ENCODE measurements at regions not wholly inside any gene's neighbourhood (a gene's known extent, or its start where the extent isn't known, plus 50 kb on each side); places are given as distances from the start of the nearest gene placed in this dataset.
"Not testable (repeated sequence)": the region's sequence is repeated elsewhere in the genome, so short reads cannot be mapped to it uniquely, and the experiment has no call there.

GRCh38 chr6:106744781-106745180 is 115.4 kb downstream of the QRSL1 start:
- Histone ChIP-seq H3K9me3 (ENCODE audit: control insufficient read depth in 1 of 2, low read length in 2 of 2) (no peaks in the 10 kb centered on the region), H3K9ac (ENCODE audit: low read depth in 1 of 2, low read length in 2 of 2) (no peak overlapping the region), H3K36me3 (ENCODE audit: control insufficient read depth in 1 of 2, insufficient read depth in 2 of 2, low read length in 2 of 2) (no peaks in the 10 kb centered on the region), H3K27ac (ENCODE audit: low read depth, low read length) (no peak overlapping the region), H3K27me3 (ENCODE audit: control insufficient read depth in 1 of 2, insufficient read depth in 2 of 2, low read length in 2 of 2) (no peaks in the 10 kb centered on the region), H3K4me1 (ENCODE audit: control insufficient read depth in 1 of 2, insufficient read depth in 2 of 2, low read length in 2 of 2) (peaks cover 0 to 8% of the 10 kb centered on the region in 2 donors), H3K4me3 (ENCODE audit: low read depth in 1 of 2, low read length in 2 of 2) (no peak overlapping the region)

GRCh38 chr6:106744029-106744428 is 114.7 kb downstream of the QRSL1 start:
- H3K4me3 ChIP-seq (ENCODE audit: low read depth in 1 of 2, low read length in 2 of 2); H3K36me3 ChIP-seq (ENCODE audit: control insufficient read depth in 1 of 2, insufficient read depth in 2 of 2, low read length in 2 of 2); H3K9me3 ChIP-seq (ENCODE audit: control insufficient read depth in 1 of 2, low read length in 2 of 2); H3K4me1 ChIP-seq (ENCODE audit: control insufficient read depth in 1 of 2, insufficient read depth in 2 of 2, low read length in 2 of 2); H3K9ac ChIP-seq (ENCODE audit: low read depth in 1 of 2, low read length in 2 of 2); H3K27ac ChIP-seq (ENCODE audit: low read depth, low read length); H3K27me3 ChIP-seq (ENCODE audit: control insufficient read depth in 1 of 2, insufficient read depth in 2 of 2, low read length in 2 of 2): not testable (repeated sequence)

GRCh38 chr6:106743612-106744011 is 114.2 kb downstream of the QRSL1 start:
- H3K27ac ChIP-seq (ENCODE audit: low read depth, low read length): no peak overlapping the region
- H3K9me3 ChIP-seq (ENCODE audit: control insufficient read depth in 1 of 2, low read length in 2 of 2): no peaks in the 10 kb centered on the region
- peaks cover 0 to 8% of the 10 kb centered on the region in 2 donors for H3K4me1 ChIP-seq (ENCODE audit: control insufficient read depth in 1 of 2, insufficient read depth in 2 of 2, low read length in 2 of 2)
- H3K4me3 ChIP-seq (ENCODE audit: low read depth in 1 of 2, low read length in 2 of 2): no peak overlapping the region
- no peaks in the 10 kb centered on the region for H3K27me3 ChIP-seq (ENCODE audit: control insufficient read depth in 1 of 2, insufficient read depth in 2 of 2, low read length in 2 of 2)
- H3K9ac ChIP-seq (ENCODE audit: low read depth in 1 of 2, low read length in 2 of 2): no peak overlapping the region
- H3K36me3 ChIP-seq (ENCODE audit: control insufficient read depth in 1 of 2, insufficient read depth in 2 of 2, low read length in 2 of 2): no peaks in the 10 kb centered on the region

GRCh38 chr6:106740287-106740686 is 110.9 kb downstream of the QRSL1 start:
- H3K27ac ChIP-seq (ENCODE audit: low read depth, low read length): no peak overlapping the region
- H3K36me3 ChIP-seq (ENCODE audit: control insufficient read depth in 1 of 2, insufficient read depth in 2 of 2, low read length in 2 of 2): no peaks in the 10 kb centered on the region
- H3K9me3 ChIP-seq (ENCODE audit: control insufficient read depth in 1 of 2, low read length in 2 of 2): peaks cover 0 to 5% of the 10 kb centered on the region in 2 donors
- no peak overlapping the region for H3K9ac ChIP-seq (ENCODE audit: low read depth in 1 of 2, low read length in 2 of 2)
- H3K4me1 ChIP-seq (ENCODE audit: control insufficient read depth in 1 of 2, insufficient read depth in 2 of 2, low read length in 2 of 2): no peaks in the 10 kb centered on the region
- H3K4me3 ChIP-seq (ENCODE audit: low read depth in 1 of 2, low read length in 2 of 2): no peak overlapping the region
- H3K27me3 ChIP-seq (ENCODE audit: control insufficient read depth in 1 of 2, insufficient read depth in 2 of 2, low read length in 2 of 2): no peaks in the 10 kb centered on the region

GRCh38 chr6:106739387-106739786 is 110.0 kb downstream of the QRSL1 start:
- Histone ChIP-seq H3K36me3 (ENCODE audit: control insufficient read depth in 1 of 2, insufficient read depth in 2 of 2, low read length in 2 of 2) (no peaks in the 10 kb centered on the region), H3K9me3 (ENCODE audit: control insufficient read depth in 1 of 2, low read length in 2 of 2) (peaks cover 0 to 5% of the 10 kb centered on the region in 2 donors), H3K4me3 (ENCODE audit: low read depth in 1 of 2, low read length in 2 of 2) (no peak overlapping the region), H3K27me3 (ENCODE audit: control insufficient read depth in 1 of 2, insufficient read depth in 2 of 2, low read length in 2 of 2) (no peaks in the 10 kb centered on the region), H3K4me1 (ENCODE audit: control insufficient read depth in 1 of 2, insufficient read depth in 2 of 2, low read length in 2 of 2) (no peaks in the 10 kb centered on the region), H3K27ac (ENCODE audit: low read depth, low read length) (no peak overlapping the region), H3K9ac (ENCODE audit: low read depth in 1 of 2, low read length in 2 of 2) (no peak overlapping the region)

GRCh38 chr6:106736502-106736901 is 107.1 kb downstream of the QRSL1 start:
- no peak overlapping the region for H3K4me3 ChIP-seq (ENCODE audit: low read depth in 1 of 2, low read length in 2 of 2)
- H3K27ac ChIP-seq (ENCODE audit: low read depth, low read length): no peak overlapping the region
- H3K9me3 ChIP-seq (ENCODE audit: control insufficient read depth in 1 of 2, low read length in 2 of 2): peaks cover 0 to 5% of the 10 kb centered on the region in 2 donors
- no peaks in the 10 kb centered on the region for H3K36me3 ChIP-seq (ENCODE audit: control insufficient read depth in 1 of 2, insufficient read depth in 2 of 2, low read length in 2 of 2)
- H3K9ac ChIP-seq (ENCODE audit: low read depth in 1 of 2, low read length in 2 of 2): no peak overlapping the region
- H3K27me3 ChIP-seq (ENCODE audit: control insufficient read depth in 1 of 2, insufficient read depth in 2 of 2, low read length in 2 of 2): no peaks in the 10 kb centered on the region
- H3K4me1 ChIP-seq (ENCODE audit: control insufficient read depth in 1 of 2, insufficient read depth in 2 of 2, low read length in 2 of 2): peaks cover 5 to 12% of the 10 kb centered on the region in 2 donors

GRCh38 chr6:106735828-106736227 is 106.5 kb downstream of the QRSL1 start:
- Histone ChIP-seq H3K4me1 (ENCODE audit: control insufficient read depth in 1 of 2, insufficient read depth in 2 of 2, low read length in 2 of 2) (peaks cover 10 to 18% of the 10 kb centered on the region in 2 donors), H3K27ac (ENCODE audit: low read depth, low read length) (no peak overlapping the region), H3K27me3 (ENCODE audit: control insufficient read depth in 1 of 2, insufficient read depth in 2 of 2, low read length in 2 of 2) (no peaks in the 10 kb centered on the region), H3K36me3 (ENCODE audit: control insufficient read depth in 1 of 2, insufficient read depth in 2 of 2, low read length in 2 of 2) (no peaks in the 10 kb centered on the region), H3K9ac (ENCODE audit: low read depth in 1 of 2, low read length in 2 of 2) (no peak overlapping the region), H3K9me3 (ENCODE audit: control insufficient read depth in 1 of 2, low read length in 2 of 2) (peaks cover 0 to 5% of the 10 kb centered on the region in 2 donors), H3K4me3 (ENCODE audit: low read depth in 1 of 2, low read length in 2 of 2) (no peak overlapping the region)

GRCh38 chr6:106735136-106735633 is 105.8 kb downstream of the QRSL1 start:
- Histone ChIP-seq H3K9me3 (ENCODE audit: control insufficient read depth in 1 of 2, low read length in 2 of 2) (peaks cover 0 to 5% of the 10 kb centered on the region in 2 donors), H3K27me3 (ENCODE audit: control insufficient read depth in 1 of 2, insufficient read depth in 2 of 2, low read length in 2 of 2) (no peaks in the 10 kb centered on the region), H3K27ac (ENCODE audit: low read depth, low read length) (no peak overlapping the region), H3K4me3 (ENCODE audit: low read depth in 1 of 2, low read length in 2 of 2) (no peak overlapping the region), H3K4me1 (ENCODE audit: control insufficient read depth in 1 of 2, insufficient read depth in 2 of 2, low read length in 2 of 2) (peaks cover 15 to 24% of the 10 kb centered on the region in 2 donors), H3K9ac (ENCODE audit: low read depth in 1 of 2, low read length in 2 of 2) (no peak overlapping the region), H3K36me3 (ENCODE audit: control insufficient read depth in 1 of 2, insufficient read depth in 2 of 2, low read length in 2 of 2) (no peaks in the 10 kb centered on the region)

- no peak overlapping the region for H3K4me3 ChIP-seq (ENCODE audit: low read depth in 1 of 2, low read length in 2 of 2)
- no peaks in the 10 kb centered on the region for H3K36me3 ChIP-seq (ENCODE audit: control insufficient read depth in 1 of 2, insufficient read depth in 2 of 2, low read length in 2 of 2)
- H3K9me3 ChIP-seq (ENCODE audit: control insufficient read depth in 1 of 2, low read length in 2 of 2): peaks cover 0 to 5% of the 10 kb centered on the region in 2 donors
- no peak overlapping the region for H3K9ac ChIP-seq (ENCODE audit: low read depth in 1 of 2, low read length in 2 of 2)
- no peak overlapping the region for H3K27ac ChIP-seq (ENCODE audit: low read depth, low read length)
- H3K27me3 ChIP-seq (ENCODE audit: control insufficient read depth in 1 of 2, insufficient read depth in 2 of 2, low read length in 2 of 2): no peaks in the 10 kb centered on the region
- peaks cover 20 to 30% of the 10 kb centered on the region in 2 donors for H3K4me1 ChIP-seq (ENCODE audit: control insufficient read depth in 1 of 2, insufficient read depth in 2 of 2, low read length in 2 of 2)
Measured at GRCh38 chr6:106733386-106733785, 104.0 kb downstream of the QRSL1 start.

- no peak overlapping the region for H3K27ac ChIP-seq (ENCODE audit: low read depth, low read length)
Measured at GRCh38 chr6:106732376-106732940, 103.1 kb downstream of the QRSL1 start.

More at GRCh38 chr6:106732376-106732940, 103.1 kb downstream of the QRSL1 start:
- Histone ChIP-seq H3K9ac (ENCODE audit: low read depth in 1 of 2, low read length in 2 of 2) (no peak overlapping the region), H3K27me3 (ENCODE audit: control insufficient read depth in 1 of 2, insufficient read depth in 2 of 2, low read length in 2 of 2) (no peaks in the 10 kb centered on the region), H3K36me3 (ENCODE audit: control insufficient read depth in 1 of 2, insufficient read depth in 2 of 2, low read length in 2 of 2) (no peaks in the 10 kb centered on the region), H3K4me3 (ENCODE audit: low read depth in 1 of 2, low read length in 2 of 2) (no peak overlapping the region), H3K4me1 (ENCODE audit: control insufficient read depth in 1 of 2, insufficient read depth in 2 of 2, low read length in 2 of 2) (peaks cover 20 to 35% of the 10 kb centered on the region in 2 donors), H3K9me3 (ENCODE audit: control insufficient read depth in 1 of 2, low read length in 2 of 2) (peaks cover 0 to 5% of the 10 kb centered on the region in 2 donors)
